Kidney epithelial cell (primary cell): ENCODE measurements at regions not wholly inside any gene's neighbourhood (a gene's known extent, or its start where the extent isn't known, plus 50 kb on each side); places are given as distances from the start of the nearest gene placed in this dataset.

ENCODE experiments used
- DNase-seq: peaks from one replicate; pipeline ENCODE4 v3.0.0-alpha.2; 2010; ENCODE audit warnings: low read depth
- H3K27me3 ChIP-seq: 2 replicates; pipeline ENCODE4 v1.6.0; 2011; ENCODE audit warnings: low read length; ENCODE audit not compliant: control insufficient read depth, insufficient read depth
- H3K36me3 ChIP-seq: 2 replicates; pipeline ENCODE4 v1.5.1; 2011; ENCODE audit warnings: low read length; ENCODE audit not compliant: control insufficient read depth, insufficient read depth
- H3K4me3 ChIP-seq: 2 replicates; pipeline ENCODE4 v1.5.1; 2011; ENCODE audit warnings: low read depth, mild to moderate bottlenecking, control low read depth, low read length
- TF ChIP-seq, protein P1 (sequence below): IDR thresholded peaks from 2 replicates; pipeline ENCODE4 v1.5.1; 2011; ENCODE audit warnings: mild to moderate bottlenecking, moderate library complexity, low read length, control low read depth, inconsistent platforms; ENCODE audit not compliant: insufficient read depth, poor library complexity, severe bottlenecking

DNA sequence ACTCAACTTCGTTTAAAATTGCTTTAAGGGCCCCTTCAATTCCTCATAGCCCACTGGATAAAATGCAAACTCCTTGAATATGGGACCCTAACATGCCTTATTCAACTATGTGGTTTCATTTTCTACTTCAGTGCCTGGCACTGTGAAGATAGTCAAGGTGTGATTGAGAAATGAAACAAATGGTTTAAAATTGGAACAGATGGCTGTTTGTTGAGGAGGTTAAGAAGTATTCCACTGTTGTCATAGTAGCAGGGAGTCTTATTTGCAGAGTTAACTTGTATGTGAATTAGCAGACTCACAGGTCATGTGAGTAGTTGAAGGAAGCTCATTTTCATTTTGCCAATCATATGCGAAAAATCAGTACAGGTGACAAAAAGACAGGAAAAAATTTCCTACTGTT is 593.3 kb downstream of the KCTD8 start:
- no peaks in the 10 kb centered on the region for H3K27me3 ChIP-seq
- H3K4me3 ChIP-seq = no peak overlapping the region
- no peak for DNase-seq
- TF ChIP-seq, protein P1, sequence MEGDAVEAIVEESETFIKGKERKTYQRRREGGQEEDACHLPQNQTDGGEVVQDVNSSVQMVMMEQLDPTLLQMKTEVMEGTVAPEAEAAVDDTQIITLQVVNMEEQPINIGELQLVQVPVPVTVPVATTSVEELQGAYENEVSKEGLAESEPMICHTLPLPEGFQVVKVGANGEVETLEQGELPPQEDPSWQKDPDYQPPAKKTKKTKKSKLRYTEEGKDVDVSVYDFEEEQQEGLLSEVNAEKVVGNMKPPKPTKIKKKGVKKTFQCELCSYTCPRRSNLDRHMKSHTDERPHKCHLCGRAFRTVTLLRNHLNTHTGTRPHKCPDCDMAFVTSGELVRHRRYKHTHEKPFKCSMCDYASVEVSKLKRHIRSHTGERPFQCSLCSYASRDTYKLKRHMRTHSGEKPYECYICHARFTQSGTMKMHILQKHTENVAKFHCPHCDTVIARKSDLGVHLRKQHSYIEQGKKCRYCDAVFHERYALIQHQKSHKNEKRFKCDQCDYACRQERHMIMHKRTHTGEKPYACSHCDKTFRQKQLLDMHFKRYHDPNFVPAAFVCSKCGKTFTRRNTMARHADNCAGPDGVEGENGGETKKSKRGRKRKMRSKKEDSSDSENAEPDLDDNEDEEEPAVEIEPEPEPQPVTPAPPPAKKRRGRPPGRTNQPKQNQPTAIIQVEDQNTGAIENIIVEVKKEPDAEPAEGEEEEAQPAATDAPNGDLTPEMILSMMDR = no peak
- H3K36me3 ChIP-seq = no peaks in the 10 kb centered on the region

DNA sequence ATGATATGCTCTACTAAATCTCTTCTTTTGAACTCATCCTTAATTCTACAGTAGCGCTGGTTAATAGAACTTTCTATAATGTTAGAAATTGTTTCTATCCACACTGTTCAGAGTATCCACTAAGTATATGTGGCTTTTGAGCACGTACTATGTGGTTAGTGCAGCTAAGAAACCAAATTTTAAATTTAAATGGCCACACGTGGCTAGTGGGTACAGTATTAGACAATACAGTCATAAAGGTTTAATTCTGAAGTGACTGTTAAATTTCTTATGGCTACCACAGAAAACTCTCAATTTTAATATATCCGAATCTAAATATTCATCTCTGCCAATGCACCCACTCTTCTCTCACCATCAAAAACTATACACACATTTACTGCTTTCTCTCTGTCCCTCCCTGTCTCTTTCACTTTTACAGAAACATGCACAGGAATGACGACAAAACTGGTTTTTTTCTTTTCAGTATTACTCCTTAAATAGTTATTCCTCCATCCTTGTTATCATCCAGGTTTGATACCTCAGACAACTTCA is 583.9 kb downstream of the KCTD8 start:
- no peaks in the 10 kb centered on the region for H3K27me3 ChIP-seq
- H3K36me3 ChIP-seq = no peaks in the 10 kb centered on the region
- H3K4me3 ChIP-seq = no peak overlapping the region
- TF ChIP-seq, protein P1 = no peak
- no peak for DNase-seq

DNA sequence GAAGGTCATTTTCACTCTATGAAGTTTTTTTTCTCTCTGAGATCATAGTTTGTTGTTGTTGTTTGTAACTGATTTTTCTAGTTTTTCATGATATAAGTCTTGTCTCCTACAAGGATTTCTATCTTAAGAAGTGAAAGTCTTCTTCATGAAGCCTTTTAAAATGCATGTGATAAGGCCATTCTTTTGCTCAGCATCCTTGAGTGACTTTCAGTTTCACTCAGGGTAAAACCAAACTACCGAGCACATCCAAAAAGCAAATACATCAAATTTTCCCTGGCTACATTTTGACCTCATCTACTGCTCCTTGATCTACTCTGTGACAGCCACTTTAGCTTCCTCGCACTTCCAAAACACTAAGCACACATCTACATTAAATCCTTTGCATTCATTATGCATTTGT is 580.7 kb downstream of the KCTD8 start:
- H3K27me3 ChIP-seq = no peaks in the 10 kb centered on the region
- DNase-seq = no peak
- TF ChIP-seq, protein P1 = no peak
- no peak overlapping the region for H3K4me3 ChIP-seq
- no peaks in the 10 kb centered on the region for H3K36me3 ChIP-seq

DNA sequence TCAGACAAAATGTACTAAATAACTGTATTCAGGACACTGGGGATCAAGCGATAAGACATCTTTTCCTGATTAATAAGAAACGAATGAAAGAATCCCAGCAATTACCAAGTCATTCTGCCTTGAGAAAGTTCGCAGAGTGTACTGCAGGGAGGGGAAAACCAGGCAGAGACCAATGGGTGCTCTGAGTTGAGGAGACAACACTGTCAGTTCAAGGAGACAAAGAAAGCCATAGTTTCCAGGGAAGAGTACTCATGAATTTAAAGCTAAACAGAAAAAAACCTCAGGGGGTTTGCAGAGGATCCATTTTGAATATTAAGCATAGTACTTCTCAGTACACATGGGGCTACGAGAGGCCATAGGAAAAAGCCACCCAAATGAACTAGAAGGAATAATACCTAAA is 573.0 kb downstream of the KCTD8 start:
- Histone ChIP-seq H3K4me3 (no peak overlapping the region), H3K27me3 (no peaks in the 10 kb centered on the region), H3K36me3 (no peaks in the 10 kb centered on the region)
- TF ChIP-seq, protein P1 = no peak
- no peak for DNase-seq

DNA sequence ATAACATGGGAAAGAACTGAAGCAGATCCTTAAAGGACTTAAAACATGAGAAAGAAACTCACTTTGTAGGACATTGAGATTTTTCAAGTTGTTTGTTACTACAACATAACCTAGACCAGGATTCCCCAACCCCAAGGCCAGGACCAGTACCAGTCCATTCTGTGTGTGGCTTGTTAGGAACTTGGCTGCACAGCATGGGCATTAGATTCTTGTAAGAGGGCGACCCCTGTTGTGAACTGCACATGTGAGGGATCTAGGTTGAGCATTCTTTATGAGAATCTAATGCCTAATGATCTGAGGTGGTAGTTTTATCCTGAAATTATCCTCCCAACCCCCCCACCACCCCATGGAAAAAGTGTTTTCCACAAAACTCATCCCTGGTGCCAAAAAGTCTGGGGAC is 566.1 kb downstream of the KCTD8 start:
- no peak for DNase-seq

DNA sequence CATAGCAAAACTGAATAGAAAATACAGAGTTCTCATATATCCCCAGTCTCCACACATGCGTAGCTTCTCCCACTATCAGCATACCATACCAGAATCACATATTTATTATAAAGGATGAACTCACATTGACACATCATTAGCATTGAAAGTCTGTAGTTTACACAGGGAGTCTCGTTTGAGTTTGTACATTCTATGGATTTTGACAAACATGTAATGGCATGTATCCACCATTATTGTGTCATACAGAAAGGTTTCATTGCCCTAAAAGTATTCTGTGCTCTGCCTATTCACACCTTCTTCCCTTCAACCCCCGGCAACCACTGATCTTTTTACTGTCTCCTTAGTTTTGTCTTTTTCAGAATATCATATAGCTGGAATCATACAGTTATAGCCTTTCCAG is 562.4 kb downstream of the KCTD8 start:
- TF ChIP-seq, protein P1 = no peak
- no peak for DNase-seq
- no peaks in the 10 kb centered on the region for H3K36me3 ChIP-seq
- no peaks in the 10 kb centered on the region for H3K27me3 ChIP-seq
- H3K4me3 ChIP-seq = no peak overlapping the region

More for the DNA sequence above, 566.1 kb downstream of the KCTD8 start:
- no peaks in the 10 kb centered on the region for H3K36me3 ChIP-seq
- no peak overlapping the region for H3K4me3 ChIP-seq
- H3K27me3 ChIP-seq = no peaks in the 10 kb centered on the region
- TF ChIP-seq, protein P1 = no peak
